PFSK-1 (cell line): ENCODE measurements at regions not wholly inside any gene's neighbourhood (a gene's known extent, or its start where the extent isn't known, plus 50 kb on each side); places are given as distances from the start of the nearest gene placed in this dataset.

ENCODE experiments used
- POLR2AphosphoS5 ChIP-seq: IDR thresholded peaks from 2 replicates; pipeline ENCODE4 v1.6.1; 2012; ENCODE audit warnings: low read depth, mild to moderate bottlenecking, control low read depth, low read length, moderate library complexity
- REST ChIP-seq, 2 experiments: IDR thresholded peaks; 2 replicates each; pipeline versions ENCODE4 v1.6.1 to v1.8.0; 2011 to 2012; ENCODE audit warnings: low read depth in 2 of 2, low read length in 2 of 2, control low read depth in 1 of 2, inconsistent platforms in 1 of 2, mild to moderate bottlenecking in 1 of 2, moderate library complexity in 1 of 2; ENCODE audit not compliant: insufficient read depth in 1 of 2
- TAF1 ChIP-seq: IDR thresholded peaks from 2 replicates; pipeline ENCODE4 v1.6.1; 2012; ENCODE audit warnings: low read length, control low read depth, borderline replicate concordance; ENCODE audit not compliant: insufficient read depth

- TF ChIP-seq POLR2AphosphoS5: no peak
- TF ChIP-seq TAF1: no peak
- no peak for TF ChIP-seq REST (IDR thresholded peaks at IDR 0.05; ENCODE audit: insufficient read depth in 1 of 2, low read depth in 2 of 2, low read length in 2 of 2)
Measured at GRCh38 chr2:145927131-145927950, 1407.4 kb upstream of the ZEB2 start.
